H1 (cell line): ENCODE measurements at regions not wholly inside any gene's neighbourhood (a gene's known extent, or its start where the extent isn't known, plus 50 kb on each side); places are given as distances from the start of the nearest gene placed in this dataset.

Source experiments
- CTCF ChIA-PET: fragments of 300-600 bp; sonication (Branson Sonifier 250); formaldehyde crosslinking; loops from one replicate; lab custom pipeline; 2021; ENCODE audit not compliant: partially characterized antibody; lab: Charles Lee
- POLR2A ChIA-PET: fragments of 300-600 bp; sonication (Branson Sonifier 250); formaldehyde crosslinking; loops from one replicate; lab custom pipeline; 2021; ENCODE audit warnings: inconsistent platforms; ENCODE audit not compliant: partially characterized antibody; lab: Charles Lee
- DNase-seq, 2 experiments: peaks; one replicate each; pipeline versions ENCODE4 v3.0.0 to v3.0.0-alpha.2; 2010 to 2022; ENCODE audit warnings: low spot score in 2 of 2, low read depth in 1 of 2, mixed read lengths in 1 of 2
- FAIRE-seq: peaks from 2 replicates; lab custom pipeline; 2011; peaks lifted over from hg19 to GRCh38; lab: Jason Lieb, UNC
- H2AFZ ChIP-seq: 2 replicates; pipeline ENCODE4 v1.8.1; 2012; ENCODE audit warnings: low read length, inconsistent platforms
- H2AK5ac ChIP-seq: 2 replicates; pipeline ENCODE4 v1.6.1; 2013; ENCODE audit warnings: low read depth, low read length
- H2BK120ac ChIP-seq: replicated peaks from 2 replicates; pipeline ENCODE3; 2013; ENCODE audit warnings: low read depth, low read length, inconsistent platforms
- H2BK12ac ChIP-seq: 2 replicates; pipeline ENCODE4 v1.6.1; 2013; ENCODE audit warnings: low read depth, low read length
- H2BK15ac ChIP-seq: 2 replicates; pipeline ENCODE4 v1.6.1; 2013; ENCODE audit warnings: low read length
- H2BK20ac ChIP-seq: 2 replicates; pipeline ENCODE4 v1.6.1; 2013; ENCODE audit warnings: low read length
- H2BK5ac ChIP-seq: 2 replicates; pipeline ENCODE4 v1.6.1; 2013; ENCODE audit warnings: low read depth, low read length
- H3K14ac ChIP-seq: 2 replicates; pipeline ENCODE4 v1.6.1; 2013; ENCODE audit warnings: inconsistent platforms; ENCODE audit not compliant: insufficient read length
- H3K18ac ChIP-seq: 2 replicates; pipeline ENCODE4 v1.6.1; 2013; ENCODE audit warnings: low read length; ENCODE audit errors: extremely low read depth
- H3K23ac ChIP-seq: 2 replicates; pipeline ENCODE4 v1.6.1; 2013; ENCODE audit warnings: inconsistent platforms; ENCODE audit not compliant: insufficient read length
- H3K23me2 ChIP-seq: 2 replicates; pipeline ENCODE4 v1.6.1; 2013; ENCODE audit warnings: low read depth, low read length
- H3K27ac ChIP-seq: 2 replicates; pipeline ENCODE4 v1.6.1; 2011; ENCODE audit warnings: low read depth, low read length, inconsistent platforms
- H3K27me3 ChIP-seq, 4 experiments: replicated peaks in 1 of 4; 1 replicate in 1 of 4; 2 replicates in 3 of 4; pipeline versions ENCODE4 v1.6.1 to v1.8.1; 2011 to 2013; ENCODE audit warnings: low read length in 3 of 4, mild to moderate bottlenecking in 3 of 4, inconsistent platforms in 2 of 4, mixed read lengths in 2 of 4, moderate library complexity in 1 of 4; ENCODE audit not compliant: control insufficient read depth in 3 of 4, insufficient read depth in 3 of 4; ENCODE audit errors: extremely low read depth in 1 of 4
- H3K36me3 ChIP-seq, 4 experiments: 2 replicates each; pipeline versions ENCODE4 v1.6.1 to v1.8.1; 2011 to 2013; ENCODE audit warnings: mild to moderate bottlenecking in 4 of 4, low read length in 3 of 4, moderate library complexity in 2 of 4, control low read depth in 1 of 4, inconsistent platforms in 1 of 4; ENCODE audit not compliant: insufficient read depth in 4 of 4, control insufficient read depth in 2 of 4
- H3K4ac ChIP-seq: replicated peaks from 2 replicates; pipeline ENCODE3; 2013; ENCODE audit warnings: low read length, low read depth, mixed read lengths, inconsistent platforms; ENCODE audit not compliant: insufficient read length
- H3K4me1 ChIP-seq, 4 experiments: replicated peaks in 1 of 4; 1 replicate in 1 of 4; 2 replicates in 3 of 4; pipeline versions ENCODE4 v1.6.1 to v1.8.1; 2011 to 2013; ENCODE audit warnings: low read length in 3 of 4, inconsistent platforms in 2 of 4, mixed read lengths in 1 of 4; ENCODE audit not compliant: insufficient read depth in 4 of 4, control insufficient read depth in 3 of 4
- H3K4me2 ChIP-seq, 2 experiments: 2 replicates each; pipeline versions ENCODE4 v1.6.1 to v1.8.1; 2011 to 2013; ENCODE audit warnings: low read depth in 2 of 2, low read length in 2 of 2, control low read depth in 1 of 2, inconsistent platforms in 1 of 2, mild to moderate bottlenecking in 1 of 2; ENCODE audit not compliant: insufficient read depth in 1 of 2
- H3K4me3 ChIP-seq, 4 experiments: fragments of 200-600, 300-600 bp in 1 of 4; sonication (generic), shearing (Covaris generic), sonication (Bioruptor Twin) in 1 of 4; 2 replicates each; pipeline versions ENCODE4 v1.5.1 to v1.8.1; 2011 to 2016; ENCODE audit warnings: low read length in 4 of 4, low read depth in 3 of 4, control low read depth in 2 of 4, inconsistent platforms in 2 of 4, mild to moderate bottlenecking in 2 of 4, mixed read lengths in 1 of 4, moderate library complexity in 1 of 4; ENCODE audit not compliant: insufficient read depth in 2 of 4; ENCODE audit errors: extremely low read depth in 1 of 4
- H3K56ac ChIP-seq: replicated peaks from 2 replicates; pipeline ENCODE3; 2013; ENCODE audit warnings: low read depth, mild to moderate bottlenecking, mixed read lengths, low read length, inconsistent platforms; ENCODE audit not compliant: insufficient read length
- H3K79me1 ChIP-seq: 2 replicates; pipeline ENCODE4 v1.6.1; 2013; ENCODE audit warnings: low read depth, low read length, control low read depth
- H3K79me2 ChIP-seq, 2 experiments: 2 replicates each; pipeline versions ENCODE4 v1.6.1 to v1.8.1; 2012 to 2013; ENCODE audit warnings: low read length in 2 of 2, mild to moderate bottlenecking in 2 of 2, inconsistent platforms in 1 of 2; ENCODE audit not compliant: insufficient read depth in 2 of 2, control insufficient read depth in 1 of 2
- H3K9ac ChIP-seq, 4 experiments: replicated peaks in 1 of 4; 1 replicate in 1 of 4; 2 replicates in 3 of 4; pipeline versions ENCODE4 v1.6.1 to v1.8.1; 2011 to 2013; ENCODE audit warnings: low read depth in 3 of 4, low read length in 3 of 4, control low read depth in 2 of 4, mild to moderate bottlenecking in 2 of 4, moderate library complexity in 2 of 4, inconsistent platforms in 1 of 4; ENCODE audit errors: extremely low read depth in 1 of 4
- H3K9me3 ChIP-seq, 2 experiments: 2 replicates each; pipeline versions ENCODE4 v1.6.1 to v1.8.1; 2012 to 2013; ENCODE audit warnings: mild to moderate bottlenecking in 2 of 2, moderate library complexity in 2 of 2, control low read depth in 1 of 2, inconsistent platforms in 1 of 2, low read depth in 1 of 2, low read length in 1 of 2, mixed read lengths in 1 of 2; ENCODE audit not compliant: insufficient read depth in 2 of 2
- H4K20me1 ChIP-seq, 2 experiments: replicated peaks in 1 of 2; 2 replicates each; pipeline versions ENCODE3 to v1.8.1; 2011 to 2013; ENCODE audit warnings: inconsistent platforms in 2 of 2, low read length in 2 of 2, mild to moderate bottlenecking in 1 of 2; ENCODE audit not compliant: insufficient read depth in 2 of 2, control insufficient read depth in 1 of 2
- H4K5ac ChIP-seq: 2 replicates; pipeline ENCODE4 v1.6.1; 2013; ENCODE audit warnings: low read length, low read depth, mixed read lengths, inconsistent platforms; ENCODE audit not compliant: insufficient read length
- H4K8ac ChIP-seq: 2 replicates; pipeline ENCODE4 v1.8.0; 2013; ENCODE audit warnings: mild to moderate bottlenecking, moderate library complexity, low read length, inconsistent platforms; ENCODE audit not compliant: insufficient read depth; ENCODE audit errors: extremely low read depth
- H4K91ac ChIP-seq: replicated peaks from 2 replicates; pipeline ENCODE3; 2013; ENCODE audit warnings: low read length, mixed read lengths, inconsistent platforms; ENCODE audit not compliant: insufficient read length
- BACH1 ChIP-seq: IDR thresholded peaks from 2 replicates; pipeline ENCODE4 v1.6.1; 2012; ENCODE audit warnings: low read length, improper control_type of control experiment
- CBX5 ChIP-seq: fragments of 300-800, 300-1000 bp; sonication (generic); IDR thresholded peaks from 2 replicates; pipeline ENCODE4 v1.7.1; 2016; ENCODE audit warnings: antibody characterized with exemption, low read length, low read depth
- CREB1 ChIP-seq: IDR thresholded peaks from 2 replicates; pipeline ENCODE4 v1.6.1; 2012; ENCODE audit warnings: inconsistent platforms
- EGR1 ChIP-seq: IDR thresholded peaks from 2 replicates; pipeline ENCODE4 v1.6.1; 2011; ENCODE audit warnings: low read depth, low read length, borderline replicate concordance
- GABPA ChIP-seq: IDR thresholded peaks from 2 replicates; pipeline ENCODE4 v1.6.1; 2011; ENCODE audit warnings: mild to moderate bottlenecking, low read length, moderate library complexity, borderline replicate concordance; ENCODE audit not compliant: insufficient read depth
- HDAC2 ChIP-seq, 2 experiments: fragments of 300-600 bp in 1 of 2; sonication (generic) in 1 of 2; IDR thresholded peaks; 2 replicates each; pipeline ENCODE4 v1.6.1; 2011 to 2012; ENCODE audit warnings: low read depth in 2 of 2, low read length in 2 of 2, mild to moderate bottlenecking in 2 of 2, moderate library complexity in 2 of 2, borderline replicate concordance in 1 of 2, inconsistent platforms in 1 of 2
- MAX ChIP-seq: IDR thresholded peaks from 2 replicates; pipeline ENCODE4 v1.6.1; 2012; ENCODE audit warnings: inconsistent platforms
- POLR2A ChIP-seq, 2 experiments: IDR thresholded peaks; 1 replicate in 1 of 2; 2 replicates in 1 of 2; pipeline ENCODE4 v1.6.1; 2011; ENCODE audit warnings: low read depth in 2 of 2, low read length in 2 of 2, mild to moderate bottlenecking in 2 of 2; ENCODE audit errors: control extremely low read depth in 1 of 2
- RAD21 ChIP-seq, 2 experiments: IDR thresholded peaks in 1 of 2; conservative IDR thresholded peaks in 1 of 2; 2 replicates each; pipeline ENCODE4 v1.6.1; 2011; ENCODE audit warnings: low read depth in 2 of 2, low read length in 2 of 2, improper control_type of control experiment in 1 of 2, inconsistent platforms in 1 of 2, mild to moderate bottlenecking in 1 of 2, moderate library complexity in 1 of 2
- SIX5 ChIP-seq: IDR thresholded peaks from 2 replicates; pipeline ENCODE4 v1.6.1; 2011; ENCODE audit warnings: mild to moderate bottlenecking, low read depth, low read length
- TCF12 ChIP-seq: IDR thresholded peaks from 2 replicates; pipeline ENCODE4 v1.6.1; 2011; ENCODE audit warnings: low read depth, mild to moderate bottlenecking, low read length
- WGBS, 2 experiments: shearing (Covaris generic) in 1 of 2; methylation state at CpG; one replicate each; pipeline versions ENCODE4 v1.1.6 to v1.1.7; 2013 to 2015; ENCODE audit warnings: low lambda C conversion rate in 2 of 2, mixed read lengths in 2 of 2, inconsistent platforms in 1 of 2, low coverage in 1 of 2, missing lambda C conversion rate in 1 of 2; ENCODE audit not compliant: insufficient replicate concordance in 2 of 2, insufficient coverage in 1 of 2, insufficient read length in 1 of 2; ENCODE audit errors: extremely low coverage in 1 of 2, missing lambda C conversion rate in 1 of 2; 5-methylcytosine and 5-hydroxymethylcytosine counted together

- Histone ChIP-seq H2BK20ac (no peak overlapping the region), H3K23me2 (peaks cover 3% of the 10 kb centered on the region; the same call in 1 of the 2 replicates), H3K4me3 (no peak overlapping the region), H3K18ac (no peak overlapping the region), H3K27me3 (peaks cover 2 to 14% (median 9%) of the 10 kb centered on the region in 4 experiments), H2AFZ (no peak overlapping the region), H3K4ac (no peak overlapping the region), H3K4me1 (peaks cover 0 to 5% (median under 1%) of the 10 kb centered on the region in 4 experiments; a peak in 5 of 7 replicates), H2BK5ac (no peak overlapping the region), H3K79me2 (peaks cover 0 to 3% of the 10 kb centered on the region in 2 experiments; a peak in 1 of 4 replicates), H3K36me3 (no peaks in the 10 kb centered on the region), H3K79me1 (0 out of 2 replicates have a peak, but pooled peaks cover 2% of the 10 kb centered on the region), H4K20me1 (peaks cover 0 to 11% of the 10 kb centered on the region in 2 experiments), H3K14ac (no peak overlapping the region), H3K27ac (no peak overlapping the region), H3K23ac (no peak overlapping the region), H4K91ac (no peak overlapping the region), H2AK5ac (no peak overlapping the region), H3K9me3 (peaks cover 0 to 4% of the 10 kb centered on the region in 2 experiments; a peak in 1 of 4 replicates), H3K4me2 (no peak overlapping the region), H3K9ac (no peak overlapping the region), H2BK12ac (no peak overlapping the region), H4K5ac (no peak overlapping the region), H4K8ac (no peak overlapping the region), H2BK120ac (no peak overlapping the region), H3K56ac (no peak overlapping the region), H2BK15ac (no peak overlapping the region)
- CTCF ChIA-PET: interaction anchor here (0.5 to 17.7 kb wide), 81 partner anchors 12 to 1236 kb away, joined by 3 to 291 read pairs (median 4); partner anchors contain the start of gene RBFOX3
- 64% methylated on average over 26 of the region's 28 CpGs; no CpG with 5 or more reads in 1 of the 2 experiments for WGBS, 2 experiments
- peak; percentile 41 to 82 for DNase-seq
- FAIRE-seq: peak; percentile 7
- POLR2A ChIA-PET: interaction anchor here (1.0 to 1.2 kb wide), 2 partner anchors 202 to 211 kb away, joined by 3 to 5 read pairs; no protein-coding TSS in a partner anchor
- TF ChIP-seq GABPA: peak; percentile 81; the same call in 1 of the 2 replicates
- no peak for TF ChIP-seq SIX5
- no peak for TF ChIP-seq CBX5
- TF ChIP-seq EGR1: 0 out of 2 replicates have a peak, but pooled peaks have one; percentile 14
- TF ChIP-seq HDAC2 (IDR thresholded peaks at IDR 0.05; ENCODE audit: borderline replicate concordance in 1 of 2, low read depth in 2 of 2, low read length in 2 of 2): 0 out of 4 replicates have a peak, but pooled peaks of 1 of the 2 experiments have one; percentile 33
- TF ChIP-seq POLR2A (IDR thresholded peaks at IDR 0.05; ENCODE audit: control extremely low read depth in 1 of 2, low read depth in 2 of 2, low read length in 2 of 2): no peak
- peak; percentile 76; the same call in 1 of the 2 replicates for TF ChIP-seq TCF12
- 0 out of 2 replicates have a peak, but pooled peaks have one; percentile 18 for TF ChIP-seq BACH1
- TF ChIP-seq MAX: peak; percentile 57; the same call in 1 of the 2 replicates
- 0 out of 2 replicates have a peak, but pooled peaks have one; percentile 33 for TF ChIP-seq CREB1
- peak; percentile 90 to 92 for TF ChIP-seq RAD21 (IDR thresholded peaks at IDR 0.05 in 1 of 2, conservative IDR thresholded peaks at IDR 0.05 in 1 of 2; ENCODE audit: low read depth in 2 of 2, low read length in 2 of 2)
These were observed 222.1 kb downstream of the RBFOX3 start for GRCh38 chr17:79388556-79389295.
